PFSK-1 (cell line): ENCODE measurements at regions not wholly inside any gene's neighbourhood (a gene's known extent, or its start where the extent isn't known, plus 50 kb on each side); places are given as distances from the start of the nearest gene placed in this dataset.

ENCODE experiments used
- FOXP2 ChIP-seq: optimal IDR thresholded peaks from 2 replicates; pipeline ENCODE3; 2011; ENCODE audit warnings: borderline replicate concordance, control low read depth, inconsistent platforms; ENCODE audit not compliant: insufficient read depth; ENCODE audit errors: extremely low read length, extremely low read depth
- POLR2AphosphoS5 ChIP-seq: IDR thresholded peaks from 2 replicates; pipeline ENCODE4 v1.6.1; 2012; ENCODE audit warnings: low read depth, mild to moderate bottlenecking, control low read depth, low read length, moderate library complexity
- REST ChIP-seq, 2 experiments: IDR thresholded peaks; 2 replicates each; pipeline versions ENCODE4 v1.6.1 to v1.8.0; 2011 to 2012; ENCODE audit warnings: low read depth in 2 of 2, low read length in 2 of 2, control low read depth in 1 of 2, inconsistent platforms in 1 of 2, mild to moderate bottlenecking in 1 of 2, moderate library complexity in 1 of 2; ENCODE audit not compliant: insufficient read depth in 1 of 2
- SIN3A ChIP-seq: IDR thresholded peaks from 2 replicates; pipeline ENCODE4 v1.6.1; 2012; ENCODE audit warnings: mild to moderate bottlenecking, low read length, moderate library complexity, borderline replicate concordance; ENCODE audit not compliant: insufficient read depth
- TAF1 ChIP-seq: IDR thresholded peaks from 2 replicates; pipeline ENCODE4 v1.6.1; 2012; ENCODE audit warnings: low read length, control low read depth, borderline replicate concordance; ENCODE audit not compliant: insufficient read depth

GRCh38 chr10:111515706-111516105 lies 438.9 kb downstream of the ADRA2A start:
- TF ChIP-seq SIN3A (no peak), POLR2AphosphoS5 (no peak), FOXP2 (no peak), REST (IDR thresholded peaks at IDR 0.05; ENCODE audit: insufficient read depth in 1 of 2, low read depth in 2 of 2, low read length in 2 of 2) (no peak), TAF1 (no peak)

- TF ChIP-seq TAF1, result no peak
- TF ChIP-seq POLR2AphosphoS5, result no peak
- no peak for TF ChIP-seq FOXP2
- no peak for TF ChIP-seq SIN3A
- TF ChIP-seq REST (IDR thresholded peaks at IDR 0.05; ENCODE audit: insufficient read depth in 1 of 2, low read depth in 2 of 2, low read length in 2 of 2), result no peak
Measured at GRCh38 chr10:111516144-111516543, 439.3 kb downstream of the ADRA2A start.

- TF ChIP-seq SIN3A (no peak), POLR2AphosphoS5 (no peak), REST (IDR thresholded peaks at IDR 0.05; ENCODE audit: insufficient read depth in 1 of 2, low read depth in 2 of 2, low read length in 2 of 2) (no peak), FOXP2 (no peak), TAF1 (no peak)
Measured at GRCh38 chr10:111522141-111522540, 445.3 kb downstream of the ADRA2A start.

GRCh38 chr10:111522551-111522950 lies 445.7 kb downstream of the ADRA2A start:
- TF ChIP-seq SIN3A (no peak), TAF1 (no peak)

GRCh38 chr10:111523016-111523415 lies 446.2 kb downstream of the ADRA2A start:
- TF ChIP-seq FOXP2 (no peak), TAF1 (no peak), POLR2AphosphoS5 (no peak), REST (IDR thresholded peaks at IDR 0.05; ENCODE audit: insufficient read depth in 1 of 2, low read depth in 2 of 2, low read length in 2 of 2) (no peak), SIN3A (no peak)
